Glutamatergic neuron (in vitro differentiated cells): ENCODE measurements at regions not wholly inside any gene's neighbourhood (a gene's known extent, or its start where the extent isn't known, plus 50 kb on each side); places are given as distances from the start of the nearest gene placed in this dataset.

Experiments used
- DNase-seq: peaks from one replicate; pipeline ENCODE4 v3.0.0; 2022
- H3K27ac Mint-ChIP-seq: one replicate; pipeline ENCODE4 v1.8.0; 2020; ENCODE audit warnings: mild to moderate bottlenecking, mixed read lengths, inconsistent platforms; ENCODE audit not compliant: unreplicated experiment
- H3K27me3 Mint-ChIP-seq: one replicate; pipeline ENCODE4 v1.8.0; 2020; ENCODE audit warnings: mild to moderate bottlenecking, moderate library complexity, mixed read lengths, inconsistent platforms; ENCODE audit not compliant: unreplicated experiment
- H3K36me3 Mint-ChIP-seq: one replicate; pipeline ENCODE4 v1.8.0; 2020; ENCODE audit warnings: mild to moderate bottlenecking, mixed read lengths, inconsistent platforms; ENCODE audit not compliant: unreplicated experiment
- H3K4me1 Mint-ChIP-seq: one replicate; pipeline ENCODE4 v1.8.0; 2020; ENCODE audit warnings: mild to moderate bottlenecking, low read depth, mixed read lengths, inconsistent platforms; ENCODE audit not compliant: unreplicated experiment
- H3K4me3 Mint-ChIP-seq: one replicate; pipeline ENCODE4 v1.8.0; 2020; ENCODE audit warnings: mild to moderate bottlenecking, mixed read lengths, inconsistent platforms; ENCODE audit not compliant: unreplicated experiment
- H3K9me3 Mint-ChIP-seq: one replicate; pipeline ENCODE4 v1.8.0; 2020; ENCODE audit warnings: mild to moderate bottlenecking, moderate library complexity, mixed read lengths, inconsistent platforms; ENCODE audit not compliant: unreplicated experiment
- CTCF ChIP-seq: fragments of 200-600 bp; sonication (generic); IDR thresholded peaks from one replicate; pipeline ENCODE4 v1.5.0; 2021; ENCODE audit not compliant: partially characterized antibody, unreplicated experiment

DNA sequence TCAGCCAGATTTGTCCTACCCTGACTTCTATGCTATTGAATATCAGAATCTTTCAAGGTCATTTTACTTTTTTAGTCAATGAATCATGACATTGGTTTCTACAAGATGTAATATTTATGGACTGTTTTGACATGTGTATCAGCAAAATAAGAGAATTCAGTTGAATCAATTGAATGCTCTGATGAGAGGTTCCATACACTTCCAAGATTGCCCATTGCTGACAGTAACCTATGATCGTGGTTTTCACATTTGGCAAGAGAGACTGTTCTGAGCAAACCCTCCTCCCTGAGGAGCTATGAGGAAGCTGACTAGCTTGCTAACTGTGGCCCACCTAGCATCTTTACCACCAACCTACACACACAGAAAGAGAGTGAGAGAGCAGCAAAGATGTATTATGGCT lies 56.7 kb upstream of the FST start:
- DNase-seq: no peak
- no peaks in the 10 kb centered on the region for H3K27me3 Mint-ChIP-seq
- H3K9me3 Mint-ChIP-seq: no peaks in the 10 kb centered on the region
- no peak overlapping the region for H3K27ac Mint-ChIP-seq
- H3K4me3 Mint-ChIP-seq: no peak overlapping the region
- H3K4me1 Mint-ChIP-seq: peaks cover 4% of the 10 kb centered on the region
- H3K36me3 Mint-ChIP-seq: no peaks in the 10 kb centered on the region
- TF ChIP-seq CTCF: no peak

- DNase-seq: no peak
- no peaks in the 10 kb centered on the region for H3K36me3 Mint-ChIP-seq
- no peaks in the 10 kb centered on the region for H3K9me3 Mint-ChIP-seq
- H3K4me1 Mint-ChIP-seq: peaks cover 4% of the 10 kb centered on the region
- no peak for TF ChIP-seq CTCF
- H3K27me3 Mint-ChIP-seq: no peaks in the 10 kb centered on the region
- no peak overlapping the region for H3K4me3 Mint-ChIP-seq
- H3K27ac Mint-ChIP-seq: no peak overlapping the region
These were observed 55.5 kb upstream of the FST start for GRCh38 chr5:53424686-53425615.

GRCh38 chr5:53425687-53426511 lies 54.5 kb upstream of the FST start:
- peak; percentile 76 for TF ChIP-seq CTCF
- Mint-ChIP-seq H3K4me3 (no peak overlapping the region), H3K27ac (no peak overlapping the region)

DNA sequence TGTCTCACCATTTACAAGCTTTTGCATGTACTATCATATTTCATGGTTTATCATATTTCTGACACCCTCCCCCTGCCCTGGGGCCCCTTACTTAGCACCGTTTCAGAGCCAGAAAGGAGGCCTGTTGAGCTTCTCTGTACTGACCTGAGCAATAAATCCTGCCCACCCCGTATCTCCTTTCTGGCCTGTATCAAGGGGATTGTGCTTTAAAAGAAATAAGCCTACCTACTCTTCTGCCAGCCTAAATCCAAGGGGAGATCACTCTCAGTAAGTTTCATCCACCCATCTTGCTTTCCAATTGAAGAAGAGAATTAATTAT lies 54.0 kb upstream of the FST start:
- H3K27me3 Mint-ChIP-seq: no peaks in the 10 kb centered on the region
- TF ChIP-seq CTCF: no peak
- peak overlapping the region; percentile 21 for H3K27ac Mint-ChIP-seq
- H3K4me3 Mint-ChIP-seq: no peak overlapping the region
- no peaks in the 10 kb centered on the region for H3K9me3 Mint-ChIP-seq
- no peaks in the 10 kb centered on the region for H3K36me3 Mint-ChIP-seq
- peaks cover 4% of the 10 kb centered on the region for H3K4me1 Mint-ChIP-seq
- DNase-seq: no peak

More at GRCh38 chr5:53425687-53426511, 54.5 kb upstream of the FST start:
- Mint-ChIP-seq H3K27me3 (no peaks in the 10 kb centered on the region), H3K9me3 (no peaks in the 10 kb centered on the region), H3K36me3 (no peaks in the 10 kb centered on the region), H3K4me1 (peaks cover 4% of the 10 kb centered on the region)
- peak; percentile 63 for DNase-seq
